HUES64 (cell line): ENCODE measurements at regions not wholly inside any gene's neighbourhood (a gene's known extent, or its start where the extent isn't known, plus 50 kb on each side); places are given as distances from the start of the nearest gene placed in this dataset.

Source experiments
- H3K27ac ChIP-seq: 2 replicates; pipeline ENCODE4 v1.7.0; 2013; ENCODE audit warnings: low read depth, low read length, inconsistent platforms
- H3K27me3 ChIP-seq: 2 replicates; pipeline ENCODE4 v1.6.1; 2013; ENCODE audit warnings: mild to moderate bottlenecking, low read length; ENCODE audit not compliant: insufficient read depth
- H3K36me3 ChIP-seq: 2 replicates; pipeline ENCODE4 v1.6.1; 2013; ENCODE audit warnings: mild to moderate bottlenecking, low read length; ENCODE audit not compliant: insufficient read depth
- H3K4me1 ChIP-seq: 2 replicates; pipeline ENCODE4 v1.6.1; 2013; ENCODE audit warnings: mild to moderate bottlenecking, low read length, moderate library complexity; ENCODE audit not compliant: insufficient read depth
- H3K4me3 ChIP-seq: 2 replicates; pipeline ENCODE4 v1.5.1; 2013; ENCODE audit warnings: mild to moderate bottlenecking, low read length, moderate library complexity
- H3K9ac ChIP-seq: 2 replicates; pipeline ENCODE4 v1.6.1; 2013; ENCODE audit warnings: mild to moderate bottlenecking, low read depth, low read length
- H3K9me3 ChIP-seq: 2 replicates; pipeline ENCODE4 v1.6.1; 2013; ENCODE audit warnings: low read depth, low read length; ENCODE audit not compliant: insufficient read depth
- WGBS: fragments of 150-250, 120-280 bp; methylation state at CpG from one replicate; pipeline ENCODE4 v1.1.7; 2013; ENCODE audit warnings: missing lambda C conversion rate; 5-methylcytosine and 5-hydroxymethylcytosine counted together

- Histone ChIP-seq H3K4me3 (no peak overlapping the region), H3K9me3 (peaks cover 3% of the 10 kb centered on the region; the same call in 1 of the 2 replicates), H3K9ac (no peak overlapping the region), H3K27me3 (no peaks in the 10 kb centered on the region), H3K27ac (no peak overlapping the region), H3K4me1 (peaks cover 6% of the 10 kb centered on the region; the same call in 1 of the 2 replicates), H3K36me3 (no peaks in the 10 kb centered on the region)
These were observed 154.7 kb downstream of the KTN1 start for GRCh38 chr14:55734731-55735130.

DNA sequence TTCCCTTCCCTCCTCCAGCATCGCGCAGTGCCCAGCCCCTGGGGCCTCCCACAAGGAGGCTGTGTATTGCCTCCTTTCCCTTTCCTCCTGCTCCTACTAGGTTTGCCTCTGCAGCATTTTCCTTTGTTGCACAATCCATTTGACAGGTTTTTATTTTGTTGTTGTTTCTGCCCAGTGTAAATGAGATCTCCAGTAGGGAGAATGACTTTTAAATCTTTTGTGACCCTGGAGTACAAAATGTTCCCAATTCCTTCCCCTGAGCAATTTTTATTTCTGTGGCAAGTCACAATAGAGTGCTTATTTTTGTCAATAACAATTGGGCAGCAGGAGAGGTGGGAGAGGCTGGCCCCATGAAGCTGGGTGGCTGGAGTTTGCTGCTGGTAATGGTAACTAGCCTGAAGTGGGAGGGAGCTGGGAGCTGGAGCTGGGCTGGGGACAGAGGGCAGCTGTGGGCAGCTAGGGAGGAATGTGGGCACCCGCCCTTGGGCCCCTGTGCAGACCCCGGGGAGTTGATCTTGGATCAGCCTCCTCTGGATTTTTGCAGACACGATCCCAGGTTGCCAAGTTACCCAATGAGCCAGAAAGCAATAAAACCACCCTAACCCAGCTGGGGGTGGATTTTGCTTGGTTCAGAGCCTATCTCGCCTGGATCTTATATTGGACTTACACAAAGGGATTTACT lies 160.1 kb downstream of the KTN1 start:
- Histone ChIP-seq H3K4me3 (no peak overlapping the region), H3K36me3 (no peaks in the 10 kb centered on the region), H3K9ac (no peak overlapping the region), H3K4me1 (no peaks in the 10 kb centered on the region), H3K27ac (no peak overlapping the region), H3K27me3 (no peaks in the 10 kb centered on the region), H3K9me3 (peaks cover 3% of the 10 kb centered on the region; the same call in 1 of the 2 replicates)
- 81% methylated on average over 6 of the region's 6 CpGs for WGBS

- Histone ChIP-seq H3K36me3 (no peaks in the 10 kb centered on the region), H3K4me1 (no peaks in the 10 kb centered on the region), H3K9ac (no peak overlapping the region), H3K27ac (no peak overlapping the region), H3K4me3 (no peak overlapping the region), H3K9me3 (peaks cover 2% of the 10 kb centered on the region; the same call in 1 of the 2 replicates), H3K27me3 (no peaks in the 10 kb centered on the region)
- WGBS = 89% methylated on average over 3 of the region's 3 CpGs
These were observed 160.6 kb downstream of the KTN1 start for GRCh38 chr14:55740649-55740989.

DNA sequence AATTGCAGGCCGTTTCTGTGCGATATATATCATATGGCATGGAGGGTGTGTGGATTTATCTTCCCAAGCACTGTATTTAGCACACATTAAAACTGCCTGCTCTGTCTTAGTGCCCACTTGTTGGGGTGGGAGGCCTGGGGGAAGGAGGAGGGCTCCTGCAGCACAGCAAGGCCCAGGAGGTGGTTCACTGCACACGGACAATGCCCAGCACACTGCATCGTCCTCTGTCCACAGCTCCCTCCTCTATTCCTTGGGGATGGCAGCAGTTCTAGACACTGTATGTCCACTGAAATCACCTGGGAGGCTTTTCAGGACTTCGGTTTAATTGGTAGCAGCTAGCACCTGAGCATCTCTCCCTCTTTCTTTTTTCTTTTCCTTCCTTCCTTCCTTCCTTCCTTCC lies 161.2 kb downstream of the KTN1 start:
- Histone ChIP-seq H3K27ac (no peak overlapping the region), H3K9me3 (no peaks in the 10 kb centered on the region), H3K36me3 (no peaks in the 10 kb centered on the region), H3K4me1 (no peaks in the 10 kb centered on the region), H3K4me3 (no peak overlapping the region), H3K9ac (no peak overlapping the region), H3K27me3 (no peaks in the 10 kb centered on the region)
- 96% methylated on average over 5 of the region's 5 CpGs for WGBS

GRCh38 chr14:55743551-55743950 lies 163.5 kb downstream of the KTN1 start:
- H3K9me3 ChIP-seq = no peaks in the 10 kb centered on the region
- no peak overlapping the region for H3K9ac ChIP-seq
- H3K27ac ChIP-seq = no peak overlapping the region
- no peaks in the 10 kb centered on the region for H3K4me1 ChIP-seq
- WGBS = 93% methylated on average over 6 of the region's 6 CpGs
- H3K36me3 ChIP-seq = no peaks in the 10 kb centered on the region
- no peaks in the 10 kb centered on the region; the same call in 1 of the 2 replicates for H3K27me3 ChIP-seq
- H3K4me3 ChIP-seq = no peak overlapping the region

DNA sequence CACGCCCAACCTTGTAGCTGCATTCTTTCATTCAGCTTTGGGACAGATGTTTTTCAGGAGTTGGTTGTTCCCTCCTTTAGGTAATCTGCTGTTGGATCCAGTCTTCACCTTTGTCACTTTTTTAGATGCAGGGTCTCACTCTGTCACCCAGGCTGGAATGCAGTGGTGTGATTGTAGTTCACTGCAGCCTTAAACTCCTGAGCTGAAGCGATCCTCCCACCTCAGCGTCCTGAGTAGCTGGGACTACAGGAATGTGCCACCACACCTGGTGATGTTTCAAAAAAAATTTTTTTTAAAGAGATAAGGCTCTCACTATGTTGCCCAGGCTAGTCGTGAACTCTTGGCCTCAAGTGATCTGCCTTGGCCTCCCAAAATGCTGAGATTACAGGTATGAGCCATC lies 164.3 kb downstream of the KTN1 start:
- Histone ChIP-seq H3K9me3 (no peaks in the 10 kb centered on the region), H3K9ac (no peak overlapping the region), H3K27ac (no peak overlapping the region), H3K27me3 (no peaks in the 10 kb centered on the region; the same call in 1 of the 2 replicates), H3K36me3 (no peaks in the 10 kb centered on the region), H3K4me1 (peaks cover 4% of the 10 kb centered on the region; the same call in 1 of the 2 replicates), H3K4me3 (no peak overlapping the region)
- WGBS = 93% methylated on average over 4 of the region's 4 CpGs

- Histone ChIP-seq H3K36me3 (no peaks in the 10 kb centered on the region), H3K4me1 (peaks cover 14% of the 10 kb centered on the region), H3K9me3 (no peaks in the 10 kb centered on the region), H3K27ac (no peak overlapping the region), H3K27me3 (no peaks in the 10 kb centered on the region; the same call in 1 of the 2 replicates), H3K4me3 (no peak overlapping the region), H3K9ac (no peak overlapping the region)
- WGBS = 95% methylated on average over 7 of the region's 7 CpGs
These were observed 165.9 kb downstream of the KTN1 start for GRCh38 chr14:55745906-55746305.

DNA sequence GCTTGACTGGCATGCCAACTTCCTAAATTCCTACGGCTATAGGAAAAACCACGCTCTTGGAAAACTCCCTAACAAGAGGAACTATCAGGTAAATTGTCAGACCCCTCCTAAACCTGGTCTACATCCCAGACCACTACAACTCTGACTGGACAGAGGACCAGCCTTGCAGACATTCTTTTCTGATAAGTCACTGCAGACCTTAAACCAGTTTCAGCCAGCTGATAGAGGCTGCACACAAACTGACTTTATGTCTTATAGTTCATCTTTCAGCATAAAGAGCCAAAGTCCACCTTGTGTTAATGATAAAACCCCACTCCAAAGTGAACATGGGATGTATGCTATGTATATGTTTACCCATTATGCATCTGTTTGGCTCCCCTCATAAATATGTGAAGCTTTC lies 166.6 kb downstream of the KTN1 start:
- Histone ChIP-seq H3K4me1 (peaks cover 14% of the 10 kb centered on the region), H3K9ac (no peak overlapping the region), H3K27ac (no peak overlapping the region), H3K36me3 (no peaks in the 10 kb centered on the region), H3K27me3 (no peaks in the 10 kb centered on the region; the same call in 1 of the 2 replicates), H3K9me3 (no peaks in the 10 kb centered on the region), H3K4me3 (no peak overlapping the region)
- WGBS = 94% methylated on average over 2 of the region's 2 CpGs

DNA sequence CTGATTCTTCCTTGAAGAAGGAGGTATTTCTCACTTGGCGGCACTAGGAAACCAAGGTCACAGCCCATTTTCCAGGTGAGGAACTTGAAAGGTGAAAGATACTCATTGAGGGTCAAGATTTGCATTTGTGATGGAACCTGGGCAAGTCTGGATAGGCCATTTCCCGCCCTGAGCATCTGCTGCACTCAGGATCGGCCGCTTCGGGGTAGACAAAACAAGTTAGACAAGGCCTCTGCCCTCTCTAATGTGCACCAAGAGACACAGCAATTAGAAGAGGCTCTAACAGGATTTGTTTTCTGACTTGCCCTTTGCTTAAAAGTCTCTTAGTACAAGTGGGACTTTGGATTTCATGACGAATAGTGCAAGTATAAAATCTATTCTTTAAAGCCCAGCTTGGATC lies 167.2 kb downstream of the KTN1 start:
- no peaks in the 10 kb centered on the region for H3K36me3 ChIP-seq
- WGBS = 95% methylated on average over 6 of the region's 6 CpGs
- H3K9me3 ChIP-seq = no peaks in the 10 kb centered on the region
- no peak overlapping the region for H3K4me3 ChIP-seq
- H3K27ac ChIP-seq = no peak overlapping the region
- peaks cover 19% of the 10 kb centered on the region for H3K4me1 ChIP-seq
- H3K9ac ChIP-seq = no peak overlapping the region
- no peaks in the 10 kb centered on the region; the same call in 1 of the 2 replicates for H3K27me3 ChIP-seq

GRCh38 chr14:55749201-55749812 lies 169.3 kb downstream of the KTN1 start:
- Histone ChIP-seq H3K4me1 (peaks cover 29% of the 10 kb centered on the region), H3K27me3 (no peaks in the 10 kb centered on the region; the same call in 1 of the 2 replicates), H3K27ac (no peak overlapping the region), H3K9me3 (no peaks in the 10 kb centered on the region), H3K36me3 (no peaks in the 10 kb centered on the region), H3K4me3 (no peak overlapping the region), H3K9ac (no peak overlapping the region)
- WGBS = 90% methylated on average over 1 of the region's 1 CpG

GRCh38 chr14:55749946-55750345 lies 169.9 kb downstream of the KTN1 start:
- no peak overlapping the region for H3K27ac ChIP-seq
- WGBS = 88% methylated on average over 6 of the region's 8 CpGs
- no peaks in the 10 kb centered on the region for H3K36me3 ChIP-seq
- H3K9ac ChIP-seq = no peak overlapping the region
- H3K9me3 ChIP-seq = no peaks in the 10 kb centered on the region
- H3K4me3 ChIP-seq = no peak overlapping the region
- no peaks in the 10 kb centered on the region; the same call in 1 of the 2 replicates for H3K27me3 ChIP-seq
- peaks cover 29% of the 10 kb centered on the region for H3K4me1 ChIP-seq
